WTC11 (cell line): ENCODE measurements at regions not wholly inside any gene's neighbourhood (a gene's known extent, or its start where the extent isn't known, plus 50 kb on each side); places are given as distances from the start of the nearest gene placed in this dataset.
"Not testable (repeated sequence)": the region's sequence is repeated elsewhere in the genome, so short reads cannot be mapped to it uniquely, and the experiment has no call there.

ENCODE experiments used
- AFF4 ChIP-seq: sonication (generic); formaldehyde crosslinking; IDR thresholded peaks from 2 replicates; pipeline ENCODE4 v1.8.1; 2023; ENCODE audit warnings: mild to moderate bottlenecking, missing genetic modification reagents, borderline replicate concordance
- CREB1 ChIP-seq: sonication (generic); formaldehyde crosslinking; IDR thresholded peaks from 2 replicates; pipeline ENCODE4 v1.8.0; 2023; ENCODE audit warnings: mild to moderate bottlenecking, missing genetic modification reagents
- CREM ChIP-seq: sonication (generic); formaldehyde crosslinking; IDR thresholded peaks from 2 replicates; pipeline ENCODE4 v1.8.1; 2022; ENCODE audit warnings: mild to moderate bottlenecking, missing genetic modification reagents, moderate library complexity
- CTCF ChIP-seq: fragments of 200-600 bp; IDR thresholded peaks from 2 replicates; pipeline ENCODE4 v1.8.0; 2022; ENCODE audit warnings: antibody characterized with exemption
- KAT7 ChIP-seq: sonication (generic); formaldehyde crosslinking; IDR thresholded peaks from 2 replicates; pipeline ENCODE4 v1.8.1; 2023; ENCODE audit warnings: missing genetic modification reagents, mild to moderate bottlenecking, borderline replicate concordance
- NFE2L1 ChIP-seq: sonication (generic); formaldehyde crosslinking; IDR thresholded peaks from 2 replicates; pipeline ENCODE4 v1.8.1; 2023; ENCODE audit warnings: missing genetic modification reagents
- NR3C1 ChIP-seq: sonication (generic); formaldehyde crosslinking; conservative IDR thresholded peaks from 2 replicates; pipeline ENCODE4 v1.8.1; 2023; ENCODE audit warnings: low read depth, mild to moderate bottlenecking, missing genetic modification reagents
- SP1 ChIP-seq: sonication (generic); formaldehyde crosslinking; conservative IDR thresholded peaks from 2 replicates; pipeline ENCODE4 v1.8.1; 2022; ENCODE audit warnings: missing genetic modification reagents
- TCF7 ChIP-seq: sonication (generic); formaldehyde crosslinking; IDR thresholded peaks from 2 replicates; pipeline ENCODE4 v1.8.0; 2022; ENCODE audit warnings: mild to moderate bottlenecking, low read depth, missing genetic modification reagents, moderate library complexity
- TP53 ChIP-seq: sonication (generic); formaldehyde crosslinking; IDR thresholded peaks from 2 replicates; pipeline ENCODE4 v1.8.1; 2023; ENCODE audit warnings: mild to moderate bottlenecking, missing genetic modification reagents
- ZNF219 ChIP-seq: sonication (generic); formaldehyde crosslinking; IDR thresholded peaks from 2 replicates; pipeline ENCODE4 v1.8.0; 2023; ENCODE audit warnings: missing genetic modification reagents, mild to moderate bottlenecking, borderline replicate concordance
- TF ChIP-seq, protein P1 (sequence below): sonication (generic); formaldehyde crosslinking; IDR thresholded peaks from 2 replicates; pipeline ENCODE4 v1.8.0; 2022; ENCODE audit warnings: mild to moderate bottlenecking, missing genetic modification reagents

DNA sequence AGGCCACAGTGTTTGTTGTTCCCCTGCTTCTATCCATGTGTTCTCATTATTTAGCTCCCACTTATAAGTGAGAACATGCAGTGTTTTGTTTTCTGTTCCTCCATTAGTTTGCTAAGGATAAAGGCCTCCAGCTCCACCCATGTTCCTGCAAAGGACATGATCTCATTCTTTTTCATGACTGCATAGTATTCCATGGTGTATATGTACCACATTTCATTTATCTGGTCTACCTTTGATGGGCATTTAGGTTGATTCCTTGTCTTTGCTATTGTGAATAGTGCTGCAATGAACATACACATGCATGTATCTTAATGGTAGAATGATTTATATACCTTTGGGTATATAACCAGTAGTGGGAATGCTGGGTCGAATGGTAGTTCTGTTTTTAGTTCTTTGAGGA is 62.5 kb upstream of the HSPB3 start:
- not testable (repeated sequence) for TF ChIP-seq CTCF; TP53 (CRISPR knock-in tag); CREM (CRISPR knock-in tag); NFE2L1 (CRISPR knock-in tag); TCF7 (CRISPR knock-in tag); AFF4 (CRISPR knock-in tag); NR3C1; ZNF219 (CRISPR knock-in tag); SP1; KAT7 (CRISPR knock-in tag); CREB1
- TF ChIP-seq, protein P1, sequence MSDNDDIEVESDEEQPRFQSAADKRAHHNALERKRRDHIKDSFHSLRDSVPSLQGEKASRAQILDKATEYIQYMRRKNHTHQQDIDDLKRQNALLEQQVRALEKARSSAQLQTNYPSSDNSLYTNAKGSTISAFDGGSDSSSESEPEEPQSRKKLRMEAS (CRISPR knock-in tag): not testable (repeated sequence)
